ENCODE measurements at regions not wholly inside any gene's neighbourhood (a gene's known extent, or its start where the extent isn't known, plus 50 kb on each side); places are given as distances from the start of the nearest gene placed in this dataset.

DNA sequence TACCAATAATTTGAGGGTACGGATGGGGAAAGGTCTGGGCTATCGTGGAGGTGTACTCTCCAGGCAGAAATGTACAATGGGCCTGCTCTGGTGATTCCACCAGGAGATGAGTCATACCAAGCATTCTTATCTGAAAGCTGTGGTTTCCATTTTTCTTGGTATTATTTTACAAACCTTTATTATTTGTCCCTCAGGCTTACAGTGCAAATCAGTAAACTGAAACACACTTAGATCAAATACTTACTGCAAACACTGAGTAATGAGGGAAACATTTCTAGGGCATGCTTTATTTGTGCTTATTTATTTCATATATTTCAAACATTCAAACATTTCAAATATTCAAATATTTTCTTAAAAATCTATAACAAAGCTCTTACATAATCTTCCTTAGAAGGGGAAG lies 319.8 kb downstream of the RND3 start:
- TF ChIP-seq CTCF (IDR thresholded peaks at IDR 0.05; ENCODE audit: borderline replicate concordance): no peak
- no peak overlapping the region for H3K27ac ChIP-seq (replicated peaks)
- H3K4me3 ChIP-seq: no peak overlapping the region
- no peaks in the 10 kb centered on the region for H3K36me3 ChIP-seq
- no peak for DNase-seq
- H3K4me1 ChIP-seq: no peaks in the 10 kb centered on the region
- H3K27me3 ChIP-seq (ENCODE audit: low read depth): no peaks in the 10 kb centered on the region
- H3K9me3 ChIP-seq (replicated peaks): peaks cover 3% of the 10 kb centered on the region
- intact Hi-C loops (cut with micrococcal nuclease): no loop called here

DNA sequence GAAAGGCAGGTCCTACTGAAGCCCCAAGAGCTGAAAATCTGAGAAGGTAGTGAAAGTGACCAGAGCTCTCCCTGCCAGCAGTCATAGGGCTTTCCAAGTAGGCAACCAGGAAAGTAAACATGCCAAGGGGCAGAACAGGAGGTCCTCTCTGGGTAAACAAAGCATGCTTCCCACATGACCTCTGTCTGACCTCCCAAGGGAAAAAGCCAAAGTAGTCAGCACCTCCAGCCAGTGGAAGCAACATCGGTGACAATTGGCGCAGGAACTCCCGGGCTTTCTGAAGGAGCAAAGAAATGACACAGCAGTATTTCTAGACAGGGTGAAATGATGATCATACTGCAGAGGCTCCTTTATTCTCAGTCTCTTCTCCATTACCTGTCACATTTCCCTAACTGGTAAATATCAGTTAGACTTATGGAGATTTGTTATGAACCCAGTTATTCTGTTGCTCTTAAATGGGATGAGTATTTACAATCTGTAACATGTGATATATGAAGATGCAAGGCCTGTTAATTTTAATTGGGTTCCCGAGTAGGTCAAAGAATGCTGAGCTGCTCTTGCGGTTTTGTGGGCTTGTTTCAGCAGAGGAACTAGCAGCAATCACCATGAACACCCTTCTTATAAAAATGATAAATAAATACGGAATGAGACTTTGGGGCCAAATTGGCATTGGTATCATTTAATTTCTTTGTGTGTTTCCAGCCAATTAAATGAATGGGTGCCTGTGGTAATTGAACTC lies 321.0 kb downstream of the RND3 start:
- Histone ChIP-seq H3K4me3 (no peak overlapping the region), H3K27me3 (ENCODE audit: low read depth) (no peaks in the 10 kb centered on the region), H3K9me3 (replicated peaks) (peaks cover 3% of the 10 kb centered on the region), H3K4me1 (no peaks in the 10 kb centered on the region), H3K36me3 (no peaks in the 10 kb centered on the region), H3K27ac (replicated peaks) (no peak overlapping the region)
- no peak for DNase-seq
- TF ChIP-seq CTCF (IDR thresholded peaks at IDR 0.05; ENCODE audit: borderline replicate concordance): no peak
- intact Hi-C loops (cut with micrococcal nuclease): no loop called here

GRCh38 chr2:150165988-150166312 lies 321.5 kb downstream of the RND3 start:
- H3K4me3 ChIP-seq: no peak overlapping the region
- intact Hi-C loops (cut with micrococcal nuclease): no loop called here
- no peaks in the 10 kb centered on the region for H3K36me3 ChIP-seq
- TF ChIP-seq CTCF (IDR thresholded peaks at IDR 0.05; ENCODE audit: borderline replicate concordance): no peak
- DNase-seq: no peak
- no peaks in the 10 kb centered on the region for H3K4me1 ChIP-seq
- peaks cover 3% of the 10 kb centered on the region for H3K9me3 ChIP-seq (replicated peaks)
- no peak overlapping the region for H3K27ac ChIP-seq (replicated peaks)
- no peaks in the 10 kb centered on the region for H3K27me3 ChIP-seq (ENCODE audit: low read depth)

DNA sequence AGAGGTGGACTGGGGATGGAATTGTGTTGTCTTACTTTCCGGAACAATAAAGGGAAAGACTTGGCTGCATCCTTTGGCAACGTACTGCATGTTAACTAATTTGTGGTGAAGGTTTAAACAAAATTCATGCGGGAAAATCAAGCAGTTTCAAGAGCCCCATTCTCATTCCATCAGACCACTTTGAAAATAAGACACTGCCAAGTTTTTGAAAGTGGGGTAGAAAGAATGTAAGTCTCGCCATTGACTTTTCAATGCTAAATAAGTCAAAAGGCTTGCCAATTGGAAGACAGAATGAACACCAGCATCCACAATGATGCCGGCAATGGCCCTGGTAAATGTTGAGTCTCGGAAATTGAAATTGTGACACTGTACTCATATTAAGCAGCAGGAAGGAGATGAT lies 322.0 kb downstream of the RND3 start:
- TF ChIP-seq CTCF (IDR thresholded peaks at IDR 0.05; ENCODE audit: borderline replicate concordance): no peak
- DNase-seq: no peak
- intact Hi-C loops (cut with micrococcal nuclease): no loop called here
- H3K4me3 ChIP-seq: no peak overlapping the region
- H3K4me1 ChIP-seq: no peaks in the 10 kb centered on the region
- no peaks in the 10 kb centered on the region for H3K9me3 ChIP-seq (replicated peaks)
- H3K36me3 ChIP-seq: no peaks in the 10 kb centered on the region
- no peaks in the 10 kb centered on the region for H3K27me3 ChIP-seq (ENCODE audit: low read depth)
- no peak overlapping the region for H3K27ac ChIP-seq (replicated peaks)

DNA sequence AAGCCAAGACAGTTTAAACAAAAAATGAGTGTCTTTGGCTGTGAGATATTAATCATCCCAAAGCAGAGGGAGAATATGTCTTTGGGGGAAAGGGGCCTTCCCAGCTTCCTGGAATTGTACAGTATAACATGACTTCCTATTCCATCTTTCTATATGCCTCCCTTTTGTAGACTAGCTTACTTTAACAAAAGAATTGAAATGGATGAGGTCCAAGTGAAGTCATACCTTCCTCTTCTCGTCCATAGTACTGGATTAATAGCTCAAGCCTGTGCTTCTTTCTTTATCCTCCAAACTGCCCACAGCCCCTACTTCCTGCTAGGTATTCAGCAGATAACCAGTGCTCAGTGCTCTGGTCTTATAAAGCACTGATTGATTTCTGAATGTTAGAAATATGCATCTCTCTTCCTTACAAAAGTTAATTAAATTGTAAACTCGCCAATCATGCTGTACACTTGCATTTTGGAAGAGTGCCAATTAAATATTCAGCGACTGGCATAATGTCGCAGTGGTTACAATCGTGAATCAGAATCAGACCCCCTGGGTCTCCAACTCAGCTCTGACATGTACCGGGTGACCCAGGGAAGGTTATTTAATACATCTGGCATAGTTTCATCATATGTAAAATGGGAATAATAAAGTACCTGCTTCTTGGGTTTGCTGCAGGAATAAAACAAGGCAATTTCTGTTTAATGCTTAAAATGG lies 325.1 kb downstream of the RND3 start:
- no peak for DNase-seq
- intact Hi-C loops (cut with micrococcal nuclease): no loop called here
- TF ChIP-seq CTCF (IDR thresholded peaks at IDR 0.05; ENCODE audit: borderline replicate concordance): no peak
- no peaks in the 10 kb centered on the region for H3K27me3 ChIP-seq (ENCODE audit: low read depth)
- no peak overlapping the region for H3K4me3 ChIP-seq
- H3K36me3 ChIP-seq: no peaks in the 10 kb centered on the region
- H3K9me3 ChIP-seq (replicated peaks): no peaks in the 10 kb centered on the region
- H3K27ac ChIP-seq (replicated peaks): no peak overlapping the region
- no peaks in the 10 kb centered on the region for H3K4me1 ChIP-seq
